ENCODE measurements at regions not wholly inside any gene's neighbourhood (a gene's known extent, or its start where the extent isn't known, plus 50 kb on each side); places are given as distances from the start of the nearest gene placed in this dataset.
A peak's percentile ranks its signal among the peaks of the same experiment; 100 is the strongest.
"Not testable (repeated sequence)": the region's sequence is repeated elsewhere in the genome, so short reads cannot be mapped to it uniquely, and the experiment has no call there.

DNA sequence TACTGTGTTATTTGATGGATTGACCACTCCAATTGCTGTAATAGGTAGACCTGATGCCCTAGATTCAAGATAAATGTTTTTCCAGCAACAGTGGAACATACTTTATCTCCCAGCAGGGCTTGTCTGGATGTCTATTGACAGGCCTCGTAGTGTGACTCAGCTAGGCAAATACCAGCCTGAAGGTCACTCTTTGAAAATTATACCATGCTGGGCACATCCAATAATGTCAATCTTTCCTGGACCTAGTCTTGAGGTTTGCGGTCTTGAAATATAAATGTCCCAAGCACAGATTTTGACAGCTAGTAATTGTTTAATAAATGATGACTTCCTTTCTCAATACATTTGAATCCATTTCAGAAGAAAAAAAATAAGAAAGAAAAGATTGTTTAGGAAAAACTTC, 1138.0 kb upstream of the TMPRSS15 start:
- no peak for DNase-seq

DNA sequence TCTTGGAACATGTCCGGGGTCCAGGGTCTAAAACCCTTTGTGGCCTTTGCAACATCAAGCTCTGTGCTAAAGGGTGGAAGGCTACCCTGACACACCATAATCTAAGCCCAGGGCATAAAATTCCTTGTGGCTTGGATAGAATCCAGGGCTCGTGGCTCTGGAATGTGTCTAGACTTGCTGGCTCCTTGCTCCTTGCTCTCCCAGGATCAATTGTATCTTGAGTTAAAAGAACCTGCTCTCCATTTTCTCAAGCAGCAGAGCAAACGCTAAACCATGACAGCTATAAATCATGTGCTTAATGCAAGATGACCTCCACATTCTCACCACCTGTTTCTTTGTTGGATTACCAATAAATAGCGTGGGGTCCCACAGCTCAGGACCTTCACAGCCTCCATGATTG, 1140.9 kb upstream of the TMPRSS15 start:
- DNase-seq: not testable (repeated sequence)

DNA sequence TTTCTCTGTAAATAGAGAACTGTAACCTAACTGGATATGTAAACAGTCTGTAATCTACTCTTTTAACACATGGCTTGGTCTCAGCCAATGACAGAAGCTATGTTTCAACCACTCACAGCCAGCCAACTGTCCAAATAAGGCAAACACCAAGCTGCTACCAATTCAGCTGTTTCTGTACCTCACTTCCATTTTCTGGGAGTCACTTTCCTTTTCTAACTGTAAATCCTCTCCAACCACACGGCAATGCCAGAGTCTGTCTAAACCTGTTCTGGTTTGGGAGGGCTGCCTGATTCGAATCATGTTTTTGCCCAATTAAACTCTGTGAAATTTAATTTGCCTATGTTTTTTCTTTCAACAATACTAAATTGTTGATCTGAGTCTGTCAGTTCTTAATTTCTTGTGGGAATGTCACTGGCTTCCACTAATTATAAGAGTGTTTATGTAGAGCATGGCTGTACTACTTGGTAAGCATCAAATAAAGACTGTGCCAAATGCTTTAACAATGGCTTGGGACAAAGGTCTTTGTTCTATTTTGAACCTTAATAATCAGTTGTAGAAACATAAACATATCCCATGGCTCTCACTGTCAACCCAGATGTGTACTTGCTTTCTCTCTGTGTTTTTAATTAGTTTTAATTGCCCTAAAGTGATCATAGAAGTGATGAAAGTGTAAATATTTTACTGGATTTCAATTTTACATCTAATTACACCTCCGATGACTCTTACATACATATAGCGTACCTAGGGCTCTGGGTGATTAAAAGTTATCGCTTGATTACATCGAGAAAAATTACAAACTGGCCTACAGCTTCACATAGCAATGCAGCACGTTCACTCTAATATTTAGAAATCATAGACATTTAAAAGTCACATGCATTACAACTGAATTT, 1144.6 kb upstream of the TMPRSS15 start:
- no peak for DNase-seq

DNA sequence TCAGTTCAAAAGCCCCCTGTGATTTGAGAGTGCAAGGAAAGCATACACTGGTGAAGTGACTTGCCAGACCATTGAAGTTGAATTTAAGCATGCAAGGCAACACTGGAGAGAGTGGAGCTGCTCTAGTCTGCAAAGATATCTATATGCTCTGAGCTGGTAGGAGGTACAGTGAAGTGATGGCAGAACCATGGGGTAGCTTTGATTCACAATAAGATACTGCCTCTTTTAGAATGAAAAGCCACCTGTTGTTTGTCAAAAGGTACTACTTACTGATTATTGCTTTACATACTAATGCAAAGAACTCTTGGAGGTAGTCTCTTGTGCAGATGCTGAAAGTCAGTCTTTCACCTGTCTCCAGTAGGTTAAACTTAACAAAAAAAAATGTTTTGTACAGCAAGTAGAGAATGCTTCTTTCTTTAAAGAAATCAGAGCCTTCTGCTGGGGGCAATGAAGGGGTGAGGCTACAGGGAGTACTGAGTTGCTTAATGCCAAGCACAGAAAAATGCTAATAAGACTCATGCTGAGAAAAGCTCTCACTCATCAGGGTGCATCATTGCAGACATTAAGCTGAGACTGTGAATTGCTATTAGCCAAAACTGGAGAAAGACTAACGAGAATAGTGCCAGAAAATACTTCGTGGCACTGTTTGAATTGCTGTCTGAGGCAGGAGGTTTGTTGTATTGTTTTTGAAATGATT, 1150.5 kb upstream of the TMPRSS15 start:
- no peak for DNase-seq

DNA sequence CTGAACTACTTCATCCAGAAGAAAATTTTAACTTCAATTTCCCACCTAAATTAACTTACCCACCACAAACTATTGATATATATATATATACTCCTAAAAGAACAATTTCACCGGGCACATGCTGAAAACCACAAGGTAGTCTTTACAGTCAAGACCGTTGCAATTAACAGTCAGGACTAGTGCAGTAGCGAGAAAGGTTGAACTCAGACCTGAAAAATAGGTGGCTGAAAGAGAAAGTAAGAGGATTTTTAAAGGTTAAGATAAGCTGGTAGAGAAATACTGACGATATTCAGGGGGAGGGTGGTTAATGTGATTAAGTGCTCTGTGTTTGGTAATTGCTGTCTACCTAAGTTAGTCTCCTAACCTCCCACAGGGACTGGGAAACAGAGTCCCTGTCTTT, 1153.5 kb upstream of the TMPRSS15 start:
- DNase-seq: no peak

DNA sequence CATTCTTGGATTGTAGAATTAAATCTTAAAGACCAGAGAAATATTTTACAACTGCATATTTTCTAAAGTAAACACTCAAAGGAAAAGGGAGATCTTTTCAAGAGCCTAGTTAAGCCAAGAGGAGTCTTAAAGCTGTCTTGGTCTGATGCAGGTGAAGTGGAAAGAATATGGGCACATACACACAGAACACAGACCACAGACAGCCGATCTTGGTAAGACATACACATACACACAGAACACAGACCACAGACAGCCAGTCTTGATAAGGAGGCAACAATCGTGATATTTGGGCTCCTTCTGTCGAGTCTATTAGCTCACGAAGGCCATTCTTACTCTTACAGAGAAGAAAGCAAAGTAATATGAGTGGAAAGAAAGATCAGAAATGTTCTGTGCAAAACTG, 1153.9 kb upstream of the TMPRSS15 start:
- no peak for DNase-seq

DNA sequence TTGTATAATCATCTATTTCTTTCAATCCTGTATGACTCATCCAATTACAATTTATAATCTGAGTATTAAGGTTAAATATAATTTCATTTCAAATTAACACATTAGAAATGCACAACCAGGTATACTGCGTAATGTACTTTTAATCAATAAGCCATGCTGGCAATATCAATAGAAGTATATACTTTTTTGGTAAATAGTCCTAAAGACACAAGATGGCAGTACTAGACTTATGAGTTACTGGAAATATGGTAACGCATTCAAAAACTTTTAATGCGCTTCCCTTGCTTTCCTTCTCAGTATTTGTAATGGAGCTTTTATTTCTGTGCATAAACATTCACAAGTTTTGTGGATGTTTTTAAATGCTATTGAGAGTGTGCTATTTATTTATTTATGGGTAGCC, 1162.0 kb upstream of the TMPRSS15 start:
- DNase-seq: peak in 1 of 2 experiments; percentile 0

DNA sequence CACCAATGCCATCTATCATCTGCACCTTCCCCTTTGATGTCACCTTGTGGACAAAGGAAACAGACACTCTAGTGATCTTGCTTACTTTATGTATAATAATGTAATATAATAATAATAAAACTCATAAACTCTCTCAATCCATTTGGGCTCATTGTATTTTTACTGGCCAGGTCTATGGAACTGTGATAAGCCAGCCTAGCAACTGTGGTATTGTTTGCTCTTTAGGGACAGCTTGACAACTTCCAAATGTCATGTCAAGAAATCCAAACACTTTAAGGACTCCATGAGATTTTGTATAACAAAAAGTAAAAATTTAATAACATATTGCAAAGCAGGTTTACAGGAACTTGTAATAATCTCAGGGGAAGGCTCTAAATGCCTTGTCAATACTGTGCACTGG, 1163.4 kb upstream of the TMPRSS15 start:
- DNase-seq: no peak

DNA sequence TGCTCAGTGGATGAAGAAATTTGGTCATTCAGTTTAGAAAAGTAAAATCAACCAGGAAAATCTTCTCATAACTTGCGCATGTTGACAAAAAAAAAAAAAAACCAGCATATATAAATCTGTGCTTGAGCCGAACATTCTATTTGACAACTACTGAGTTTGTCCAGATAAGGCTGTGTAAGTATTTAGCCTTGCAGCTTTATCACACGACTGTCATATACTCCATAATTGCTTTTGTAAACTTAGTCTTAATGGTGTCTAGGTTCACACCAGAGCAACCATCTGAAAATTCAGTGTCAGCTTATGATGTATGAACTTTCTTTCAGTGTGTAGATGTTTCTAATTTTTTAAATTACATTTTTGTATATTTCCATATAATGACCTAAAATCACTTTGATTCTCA, 1173.8 kb upstream of the TMPRSS15 start:
- no peak for DNase-seq

DNA sequence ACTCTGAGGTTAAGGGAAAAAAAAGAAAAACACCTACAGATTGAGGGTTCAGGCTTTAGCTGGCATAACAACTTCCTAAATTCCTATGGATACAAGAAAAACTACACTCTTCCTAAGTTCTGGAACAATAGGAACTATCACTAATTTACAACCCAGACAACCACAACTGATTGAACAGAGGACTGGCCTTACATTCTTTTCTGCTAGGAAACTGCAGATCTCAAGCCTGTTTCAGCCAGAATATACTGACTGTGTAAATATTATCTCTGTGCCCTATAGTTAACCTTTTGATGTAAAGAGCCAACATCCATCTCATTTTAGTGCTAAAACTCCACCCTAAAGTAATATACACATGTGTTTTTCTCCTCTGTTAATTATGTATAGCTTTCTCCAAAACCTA, 1186.5 kb upstream of the TMPRSS15 start:
- no peak for DNase-seq

DNA sequence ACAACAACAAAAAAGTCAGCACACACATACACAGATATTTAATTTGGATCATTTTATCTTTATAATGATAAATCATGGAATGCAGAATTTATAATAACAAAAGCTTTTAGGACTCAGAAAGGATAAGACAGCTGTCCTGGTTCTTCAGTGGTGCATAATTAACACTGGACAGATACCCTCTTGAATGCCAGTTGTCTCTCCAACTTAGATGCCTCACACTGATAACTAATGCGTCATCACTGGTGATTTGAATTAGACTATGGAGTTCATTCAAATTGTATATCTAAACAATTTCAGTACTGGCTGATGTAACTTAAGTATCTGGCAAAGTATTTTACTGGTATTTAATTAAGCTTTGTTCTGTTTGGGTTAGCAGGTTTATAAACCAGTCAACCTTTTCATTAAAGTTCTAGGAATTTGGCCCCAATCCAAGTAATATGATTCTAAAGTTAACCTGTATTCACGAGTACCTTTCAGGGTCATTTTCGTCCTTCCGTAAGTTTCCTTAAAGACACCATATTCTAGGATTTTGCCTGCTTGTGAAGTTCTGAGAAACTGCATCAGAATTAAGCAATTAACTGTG, 1199.5 kb upstream of the TMPRSS15 start:
- no peak for DNase-seq

DNA sequence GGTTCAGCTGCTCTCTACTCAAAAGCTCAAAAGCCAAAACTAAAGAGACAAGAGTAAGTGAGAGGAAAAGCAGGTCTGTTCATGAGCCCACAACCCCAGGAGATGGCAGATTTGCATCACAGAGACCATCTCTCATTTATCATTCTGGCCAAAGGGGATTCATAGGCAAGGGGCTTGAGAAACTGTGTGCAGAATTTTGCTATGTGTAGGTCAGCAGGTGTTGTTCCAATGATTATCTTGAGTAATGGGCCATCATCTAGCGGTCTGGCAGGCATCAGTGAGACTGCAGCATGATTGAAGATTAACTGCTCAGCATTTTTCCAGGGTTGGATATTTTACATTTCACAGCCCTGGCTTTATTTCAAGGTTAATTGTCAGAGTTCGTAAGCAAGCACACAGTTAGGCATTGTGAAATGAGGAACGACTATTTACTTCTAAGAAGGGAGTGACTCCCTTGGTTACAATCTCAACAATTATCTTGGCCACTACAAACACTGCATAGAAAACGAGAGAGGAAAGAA, 1204.6 kb upstream of the TMPRSS15 start:
- no peak for DNase-seq

DNA sequence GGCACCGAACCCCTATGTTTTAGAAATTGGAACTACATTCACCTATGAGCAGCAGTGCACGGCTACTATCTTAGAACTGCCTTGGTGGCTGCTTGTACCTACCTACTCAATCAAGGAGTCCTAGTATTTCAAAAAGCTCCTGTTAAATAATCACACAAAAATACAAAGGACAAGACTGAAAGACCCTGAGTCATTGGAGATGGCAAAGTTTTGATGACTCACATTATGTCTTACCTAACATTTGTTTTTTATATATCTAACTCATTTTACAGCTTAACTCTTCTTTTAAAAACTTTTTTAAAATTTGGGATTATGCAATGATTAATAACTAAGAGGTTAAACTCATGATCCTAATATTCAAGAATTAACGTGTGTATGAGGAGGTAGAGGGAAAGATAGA, 1206.0 kb upstream of the TMPRSS15 start:
- DNase-seq: no peak

DNA sequence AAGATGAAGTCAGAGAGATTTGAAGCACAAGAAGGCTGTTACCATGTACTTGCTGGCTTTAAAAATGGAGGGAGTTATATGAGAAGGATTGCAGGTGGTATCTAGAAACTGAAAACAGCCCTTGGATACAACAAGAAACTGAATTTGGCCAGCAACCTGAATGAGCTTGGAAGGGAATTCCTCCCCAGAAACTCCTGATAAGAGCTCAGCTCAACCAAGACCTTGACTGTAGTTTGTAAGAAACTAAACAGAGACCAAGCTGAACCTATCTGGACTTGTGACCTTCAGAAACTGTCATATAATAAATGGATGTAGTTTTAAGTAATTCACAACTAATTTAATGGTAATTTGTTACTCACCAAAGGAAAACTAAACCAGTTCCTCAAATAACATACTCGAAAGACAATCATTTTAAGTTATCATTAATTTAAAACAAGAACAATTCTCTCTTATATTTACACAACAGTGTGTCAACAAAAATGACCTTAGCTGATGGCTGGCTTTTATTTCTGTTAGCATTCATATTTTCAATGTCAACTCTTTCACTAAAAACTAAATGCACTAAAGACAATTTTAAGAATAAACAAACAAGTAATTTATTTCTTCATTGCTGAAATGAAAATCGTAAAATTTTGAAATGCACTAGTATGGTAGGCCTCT, 1218.4 kb upstream of the TMPRSS15 start:
- DNase-seq: no peak

DNA sequence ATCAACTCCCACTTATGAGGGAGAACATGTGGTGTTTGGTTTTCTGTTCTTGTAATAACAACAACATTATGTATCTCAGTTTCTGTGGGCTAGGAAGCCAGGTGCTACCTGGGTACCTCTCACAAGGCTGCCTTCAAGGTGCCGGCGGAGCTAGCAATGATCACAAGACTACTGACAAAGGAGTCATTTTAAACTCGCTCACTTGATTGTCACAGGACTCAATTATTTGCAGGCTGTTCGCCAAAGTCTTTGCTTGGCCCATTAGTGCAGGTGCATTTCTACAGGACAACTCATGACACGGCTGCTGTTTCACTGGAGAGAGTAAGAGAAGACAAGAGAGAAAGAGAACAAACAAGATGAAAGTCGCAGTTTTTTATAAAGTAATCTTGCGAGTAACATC, 1237.4 kb upstream of the TMPRSS15 start:
- no peak for DNase-seq

DNA sequence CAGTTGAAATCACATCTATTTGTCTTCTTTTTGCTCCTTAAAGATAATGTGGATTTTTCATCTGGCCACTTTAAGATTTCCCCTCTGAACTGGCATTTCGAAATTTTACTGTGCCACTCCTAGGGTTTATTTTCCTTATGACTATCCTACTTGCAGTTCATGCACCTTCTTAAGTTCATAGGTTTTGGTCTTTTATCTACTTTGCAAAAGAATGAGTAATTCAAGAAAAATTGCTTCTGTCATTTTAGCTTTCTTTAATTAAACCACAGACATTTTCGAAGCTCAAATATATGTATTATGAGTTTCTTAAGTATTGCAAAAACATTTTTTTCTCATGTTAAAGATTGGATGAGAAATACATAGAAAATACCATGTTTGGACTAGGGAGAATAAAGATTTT, 1244.8 kb upstream of the TMPRSS15 start:
- DNase-seq: no peak

DNA sequence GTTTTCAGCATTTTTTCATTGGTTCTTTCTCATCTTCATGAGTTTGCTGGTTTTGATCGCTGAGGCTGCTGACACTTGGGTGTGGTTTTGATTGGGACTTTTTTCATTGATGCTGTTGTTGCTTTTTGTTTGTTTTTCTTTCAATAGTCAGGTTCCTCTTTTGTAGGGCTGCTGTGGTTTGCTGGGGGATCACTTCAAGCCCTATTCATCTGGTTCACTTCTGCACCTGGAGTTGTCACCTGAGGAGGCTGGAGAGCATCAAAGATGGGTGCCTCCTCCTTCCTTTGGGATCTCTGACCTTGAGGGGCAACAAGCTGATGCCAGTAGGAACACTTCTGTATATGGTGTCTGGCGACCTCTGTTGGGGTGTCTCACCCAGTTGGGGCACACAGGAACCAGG, 1279.9 kb upstream of the TMPRSS15 start:
- no peak for DNase-seq

DNA sequence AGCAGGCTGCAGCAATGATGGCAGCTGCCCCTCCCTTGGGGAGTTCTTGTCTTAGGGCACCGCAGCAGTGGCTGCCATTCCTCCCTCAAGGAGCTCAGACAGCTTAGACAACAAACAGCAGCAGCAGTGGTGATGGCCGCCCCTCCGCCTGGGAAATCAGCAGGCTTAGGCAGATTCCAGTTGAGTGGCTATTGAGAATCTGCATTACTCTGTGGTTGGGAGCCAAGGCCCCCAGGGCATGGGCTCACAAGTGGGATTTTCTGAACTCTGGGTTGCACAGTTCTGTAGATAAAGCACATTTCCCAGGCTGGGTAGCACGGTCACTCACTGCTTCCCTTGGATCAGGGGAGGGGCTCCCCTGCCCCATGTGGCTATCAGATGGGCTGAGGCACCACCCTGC, 1280.7 kb upstream of the TMPRSS15 start:
- no peak for DNase-seq

DNA sequence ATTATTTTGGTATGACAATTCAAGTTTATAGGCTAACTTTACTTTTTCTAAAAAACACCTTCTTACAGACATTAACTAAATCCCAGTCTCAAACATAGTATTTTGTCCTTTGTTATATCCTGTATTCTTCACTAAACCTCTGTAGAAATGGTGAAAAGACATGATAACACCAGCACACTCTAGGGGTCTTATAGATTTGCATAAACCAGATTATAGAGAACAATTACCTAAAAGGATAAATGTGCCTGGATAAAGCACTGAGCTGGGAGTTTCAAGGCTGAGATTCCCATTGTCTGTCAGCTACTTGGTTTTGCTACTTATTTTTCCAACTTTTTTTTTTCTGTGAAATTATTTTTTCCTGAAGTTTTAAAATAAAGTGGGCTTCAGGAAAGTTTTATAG, 1288.6 kb upstream of the TMPRSS15 start:
- no peak for DNase-seq

DNA sequence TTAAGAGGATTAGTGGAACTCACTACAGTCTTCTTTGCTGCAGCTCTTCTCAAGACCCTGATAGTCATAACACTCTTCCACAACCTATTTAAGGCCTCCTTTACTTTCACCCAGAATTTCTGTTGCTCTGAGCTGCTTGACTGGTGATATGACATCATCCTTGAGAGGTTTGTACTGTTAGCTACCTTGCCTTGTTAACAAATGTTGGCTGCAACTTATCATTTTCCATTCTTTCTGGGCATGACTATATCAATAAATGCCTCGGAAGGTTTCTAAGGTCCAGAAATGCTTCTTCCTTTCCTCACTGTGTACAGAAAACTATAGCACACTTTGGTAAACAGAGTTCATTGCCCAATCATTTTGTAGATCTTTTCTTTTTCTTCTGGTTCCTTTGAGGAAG, 1292.2 kb upstream of the TMPRSS15 start:
- no peak for DNase-seq

DNA sequence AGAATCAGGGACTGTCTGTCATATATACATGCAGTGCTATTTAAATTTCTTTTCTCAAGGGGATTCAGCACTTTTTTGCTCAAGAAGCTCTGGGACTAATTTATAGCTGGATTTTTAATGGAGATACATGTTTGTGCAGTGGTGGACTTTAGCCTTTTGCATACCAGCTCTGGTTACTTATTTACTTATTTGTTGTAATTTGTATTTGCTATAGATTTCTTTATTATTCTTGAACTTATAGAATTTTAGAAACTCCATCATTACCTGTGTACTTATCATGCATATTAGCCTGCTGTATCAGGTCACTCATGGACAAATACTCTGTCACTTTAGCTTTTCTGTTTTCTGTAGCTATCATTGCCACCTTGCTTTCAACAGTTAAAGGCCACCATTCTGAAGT, 1296.9 kb upstream of the TMPRSS15 start:
- DNase-seq: no peak

DNA sequence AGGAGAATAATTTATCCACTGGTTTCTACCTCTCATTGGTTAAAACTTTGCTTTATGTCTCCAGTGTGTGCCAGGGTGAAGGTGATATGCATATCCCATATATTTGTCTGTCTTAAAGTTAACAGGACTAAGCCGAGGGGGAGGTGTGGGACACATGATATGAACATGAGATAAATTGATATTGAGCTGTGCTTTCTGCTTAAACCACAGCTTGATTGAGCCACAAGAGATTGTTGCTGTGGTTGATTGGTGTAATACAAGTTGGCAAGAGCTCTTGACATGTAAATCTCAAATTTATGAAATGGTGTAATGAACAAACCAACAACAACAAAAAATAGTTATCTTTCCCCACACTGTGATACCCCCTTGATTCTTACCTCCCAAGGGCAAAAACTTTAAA, 1295.5 kb upstream of the NCAM2 start:
- DNase-seq: no peak

DNA sequence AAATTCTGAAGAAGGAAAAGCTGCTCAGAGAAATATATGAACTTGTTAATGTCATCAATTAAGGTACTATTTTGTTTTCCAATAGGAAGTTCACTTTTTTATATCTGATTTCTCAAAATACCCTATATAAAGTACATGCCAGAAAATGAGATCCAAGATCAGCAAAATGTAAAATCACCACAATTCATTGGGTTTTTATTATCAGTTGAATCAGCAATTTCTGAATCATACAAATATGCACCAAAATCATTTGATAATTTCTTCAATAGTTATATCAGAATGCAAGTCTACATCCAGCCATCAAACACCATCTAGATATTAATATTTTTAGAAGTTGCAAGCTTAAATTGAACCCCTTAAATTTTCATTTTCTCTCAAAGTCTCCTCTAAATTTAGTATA, 1293.4 kb upstream of the NCAM2 start:
- no peak for DNase-seq
